CD4-positive, alpha-beta T cell (primary cell): ENCODE measurements at regions not wholly inside any gene's neighbourhood (a gene's known extent, or its start where the extent isn't known, plus 50 kb on each side); places are given as distances from the start of the nearest gene placed in this dataset.

Source experiments
- ATAC-seq: fragments of 200-7000 bp; cut with Tn5 transposase; one replicate; pipeline ENCODE4 v1.10.0; 2022; ENCODE audit warnings: mild to moderate bottlenecking; ENCODE audit not compliant: poor library complexity
- CTCF ChIA-PET: fragments of 350-600 bp; sonication (Branson Sonifier 250); formaldehyde crosslinking; loops from one replicate; lab custom pipeline; 2021; ENCODE audit warnings: antibody characterized with exemption, inconsistent platforms; lab: Charles Lee
- POLR2A ChIA-PET: fragments of 350-600 bp; sonication (Branson Sonifier 250); formaldehyde crosslinking; loops from one replicate; lab custom pipeline; 2021; ENCODE audit warnings: antibody characterized with exemption, inconsistent platforms; lab: Charles Lee
- DNase-seq, 14 experiments: peaks; one replicate each; pipeline ENCODE4 v3.0.0-alpha.2; 2013 to 2020; ENCODE audit warnings: mixed read lengths in 2 of 14
- H3K27ac ChIP-seq, 2 donors: one replicate each; pipeline versions ENCODE4 v1.5.1 to v1.7.0; 2013; ENCODE audit warnings: low read length in 2 of 2, low read depth in 1 of 2, mild to moderate bottlenecking in 1 of 2
- H3K27me3 ChIP-seq, 2 experiments: 1 replicate in 1 of 2; 2 replicates in 1 of 2; pipeline versions ENCODE4 v1.6.1 to v1.7.0; 2013; ENCODE audit warnings: low read length in 2 of 2, control low read depth in 1 of 2, mild to moderate bottlenecking in 1 of 2, moderate library complexity in 1 of 2; ENCODE audit not compliant: insufficient read depth in 2 of 2, control insufficient read depth in 1 of 2
- H3K36me3 ChIP-seq: one replicate; pipeline ENCODE4 v1.6.1; 2013; ENCODE audit warnings: low read length, control low read depth; ENCODE audit not compliant: insufficient read depth
- H3K4me1 ChIP-seq: one replicate; pipeline ENCODE4 v1.6.1; 2013; ENCODE audit warnings: low read length, control low read depth; ENCODE audit not compliant: insufficient read depth
- H3K4me3 ChIP-seq: one replicate; pipeline ENCODE4 v1.5.1; 2013; ENCODE audit warnings: mild to moderate bottlenecking, low read length, moderate library complexity
- H3K9me3 ChIP-seq, 2 experiments: 1 replicate in 1 of 2; 2 replicates in 1 of 2; pipeline versions ENCODE4 v1.6.1 to v1.7.0; 2013; ENCODE audit warnings: low read length in 2 of 2, mild to moderate bottlenecking in 2 of 2, control low read depth in 1 of 2, moderate library complexity in 1 of 2; ENCODE audit not compliant: control insufficient read depth in 1 of 2, insufficient read depth in 1 of 2
- H3K27ac Mint-ChIP-seq: one replicate; pipeline ENCODE4 v1.8.0; 2020; ENCODE audit warnings: mixed read lengths
- H3K27me3 Mint-ChIP-seq: one replicate; pipeline ENCODE4 v1.8.0; 2021; ENCODE audit warnings: mixed read lengths
- H3K36me3 Mint-ChIP-seq: one replicate; pipeline ENCODE4 v1.8.0; 2021; ENCODE audit warnings: low read depth, mixed read lengths
- H3K4me1 Mint-ChIP-seq: one replicate; pipeline ENCODE4 v1.8.0; 2021; ENCODE audit warnings: low read depth, mixed read lengths
- H3K4me3 Mint-ChIP-seq: one replicate; pipeline ENCODE4 v1.8.0; 2020; ENCODE audit warnings: mild to moderate bottlenecking, mixed read lengths
- H3K9me3 Mint-ChIP-seq: one replicate; pipeline ENCODE4 v1.8.0; 2020; ENCODE audit warnings: mixed read lengths
- intact Hi-C, 2 experiments: fragments of 100-400 bp; cut with DNase I in 1 of 2; cut with micrococcal nuclease in 1 of 2; formaldehyde crosslinking; loops; one replicate each; pipeline versions ENCODE4 v1.15.1 to v1.9.0; 2023 to 2025; cut with DNase I, micrococcal nuclease
- TF ChIP-seq, protein P1 (sequence below): fragments of 200-600 bp; IDR thresholded peaks from one replicate; pipeline ENCODE4 v1.8.0; 2022; ENCODE audit warnings: antibody characterized with exemption, mild to moderate bottlenecking

- DNase-seq = no peak
- no peaks in the 10 kb centered on the region for H3K36me3 Mint-ChIP-seq
- peaks cover 9% of the 10 kb centered on the region for H3K9me3 Mint-ChIP-seq
- no peak overlapping the region for H3K27ac Mint-ChIP-seq
- Histone ChIP-seq H3K9me3 (peaks cover 7 to 11% of the 10 kb centered on the region in 2 experiments), H3K36me3 (no peaks in the 10 kb centered on the region), H3K4me1 (no peaks in the 10 kb centered on the region), H3K27me3 (no peaks in the 10 kb centered on the region), H3K4me3 (no peak overlapping the region), H3K27ac (no peak overlapping the region)
- intact Hi-C loops = no loop called here
- no peak for ATAC-seq
- CTCF ChIA-PET = no interaction called here
- TF ChIP-seq, protein P1, sequence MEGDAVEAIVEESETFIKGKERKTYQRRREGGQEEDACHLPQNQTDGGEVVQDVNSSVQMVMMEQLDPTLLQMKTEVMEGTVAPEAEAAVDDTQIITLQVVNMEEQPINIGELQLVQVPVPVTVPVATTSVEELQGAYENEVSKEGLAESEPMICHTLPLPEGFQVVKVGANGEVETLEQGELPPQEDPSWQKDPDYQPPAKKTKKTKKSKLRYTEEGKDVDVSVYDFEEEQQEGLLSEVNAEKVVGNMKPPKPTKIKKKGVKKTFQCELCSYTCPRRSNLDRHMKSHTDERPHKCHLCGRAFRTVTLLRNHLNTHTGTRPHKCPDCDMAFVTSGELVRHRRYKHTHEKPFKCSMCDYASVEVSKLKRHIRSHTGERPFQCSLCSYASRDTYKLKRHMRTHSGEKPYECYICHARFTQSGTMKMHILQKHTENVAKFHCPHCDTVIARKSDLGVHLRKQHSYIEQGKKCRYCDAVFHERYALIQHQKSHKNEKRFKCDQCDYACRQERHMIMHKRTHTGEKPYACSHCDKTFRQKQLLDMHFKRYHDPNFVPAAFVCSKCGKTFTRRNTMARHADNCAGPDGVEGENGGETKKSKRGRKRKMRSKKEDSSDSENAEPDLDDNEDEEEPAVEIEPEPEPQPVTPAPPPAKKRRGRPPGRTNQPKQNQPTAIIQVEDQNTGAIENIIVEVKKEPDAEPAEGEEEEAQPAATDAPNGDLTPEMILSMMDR = no peak
- no peaks in the 10 kb centered on the region for H3K4me1 Mint-ChIP-seq
- POLR2A ChIA-PET = no interaction called here
- H3K27me3 Mint-ChIP-seq = no peaks in the 10 kb centered on the region
- H3K4me3 Mint-ChIP-seq = no peak overlapping the region
Measured at GRCh38 chr5:18553269-18553668, 919.0 kb downstream of the TAF11L14 start.

- ATAC-seq = no peak
- Histone ChIP-seq H3K4me3 (no peak overlapping the region), H3K27me3 (no peaks in the 10 kb centered on the region), H3K4me1 (no peaks in the 10 kb centered on the region), H3K36me3 (no peaks in the 10 kb centered on the region), H3K27ac (no peak overlapping the region), H3K9me3 (no peaks in the 10 kb centered on the region)
- Mint-ChIP-seq H3K9me3 (peaks cover 5% of the 10 kb centered on the region), H3K36me3 (no peaks in the 10 kb centered on the region), H3K4me1 (no peaks in the 10 kb centered on the region), H3K27ac (no peak overlapping the region), H3K27me3 (no peaks in the 10 kb centered on the region), H3K4me3 (no peak overlapping the region)
- CTCF ChIA-PET = no interaction called here
- POLR2A ChIA-PET = no interaction called here
- TF ChIP-seq, protein P1 = no peak
- intact Hi-C loops = no loop called here
- no peak for DNase-seq
Measured at GRCh38 chr5:18560602-18561001, 926.3 kb downstream of the TAF11L14 start.

- Mint-ChIP-seq H3K27ac (no peak overlapping the region), H3K4me1 (no peaks in the 10 kb centered on the region), H3K36me3 (no peaks in the 10 kb centered on the region), H3K4me3 (no peak overlapping the region), H3K9me3 (peaks cover 6% of the 10 kb centered on the region), H3K27me3 (no peaks in the 10 kb centered on the region)
- H3K4me3 ChIP-seq = no peak overlapping the region
- H3K9me3 ChIP-seq = no peaks in the 10 kb centered on the region
- DNase-seq = no peak
- no peak for ATAC-seq
- no peak overlapping the region for H3K27ac ChIP-seq
- no peaks in the 10 kb centered on the region for H3K4me1 ChIP-seq
- TF ChIP-seq, protein P1 = no peak
- no peaks in the 10 kb centered on the region for H3K27me3 ChIP-seq
- intact Hi-C loops = no loop called here
- ChIA-PET POLR2A (no interaction called here), CTCF (no interaction called here)
- no peaks in the 10 kb centered on the region for H3K36me3 ChIP-seq
Measured at GRCh38 chr5:18563853-18564252, 929.6 kb downstream of the TAF11L14 start.
